ENCODE measurements at regions not wholly inside any gene's neighbourhood (a gene's known extent, or its start where the extent isn't known, plus 50 kb on each side); places are given as distances from the start of the nearest gene placed in this dataset.

- TF ChIP-seq, protein P1, sequence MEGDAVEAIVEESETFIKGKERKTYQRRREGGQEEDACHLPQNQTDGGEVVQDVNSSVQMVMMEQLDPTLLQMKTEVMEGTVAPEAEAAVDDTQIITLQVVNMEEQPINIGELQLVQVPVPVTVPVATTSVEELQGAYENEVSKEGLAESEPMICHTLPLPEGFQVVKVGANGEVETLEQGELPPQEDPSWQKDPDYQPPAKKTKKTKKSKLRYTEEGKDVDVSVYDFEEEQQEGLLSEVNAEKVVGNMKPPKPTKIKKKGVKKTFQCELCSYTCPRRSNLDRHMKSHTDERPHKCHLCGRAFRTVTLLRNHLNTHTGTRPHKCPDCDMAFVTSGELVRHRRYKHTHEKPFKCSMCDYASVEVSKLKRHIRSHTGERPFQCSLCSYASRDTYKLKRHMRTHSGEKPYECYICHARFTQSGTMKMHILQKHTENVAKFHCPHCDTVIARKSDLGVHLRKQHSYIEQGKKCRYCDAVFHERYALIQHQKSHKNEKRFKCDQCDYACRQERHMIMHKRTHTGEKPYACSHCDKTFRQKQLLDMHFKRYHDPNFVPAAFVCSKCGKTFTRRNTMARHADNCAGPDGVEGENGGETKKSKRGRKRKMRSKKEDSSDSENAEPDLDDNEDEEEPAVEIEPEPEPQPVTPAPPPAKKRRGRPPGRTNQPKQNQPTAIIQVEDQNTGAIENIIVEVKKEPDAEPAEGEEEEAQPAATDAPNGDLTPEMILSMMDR (IDR thresholded peaks at IDR 0.05): no peak
- TF ChIP-seq POLR2AphosphoS5 (IDR thresholded peaks at IDR 0.05; ENCODE audit: low read depth, low read length) (no peak), TCF7L2 (IDR thresholded peaks at IDR 0.05; ENCODE audit: low read depth, low read length) (no peak), SIN3A (IDR thresholded peaks at IDR 0.05; ENCODE audit: borderline replicate concordance, insufficient read depth, low read depth, low read length) (no peak)
Observed at GRCh38 chr17:62891659-62892058, 74.4 kb upstream of the TANC2 start.
